ENCODE measurements at regions not wholly inside any gene's neighbourhood (a gene's known extent, or its start where the extent isn't known, plus 50 kb on each side); places are given as distances from the start of the nearest gene placed in this dataset.

DNA sequence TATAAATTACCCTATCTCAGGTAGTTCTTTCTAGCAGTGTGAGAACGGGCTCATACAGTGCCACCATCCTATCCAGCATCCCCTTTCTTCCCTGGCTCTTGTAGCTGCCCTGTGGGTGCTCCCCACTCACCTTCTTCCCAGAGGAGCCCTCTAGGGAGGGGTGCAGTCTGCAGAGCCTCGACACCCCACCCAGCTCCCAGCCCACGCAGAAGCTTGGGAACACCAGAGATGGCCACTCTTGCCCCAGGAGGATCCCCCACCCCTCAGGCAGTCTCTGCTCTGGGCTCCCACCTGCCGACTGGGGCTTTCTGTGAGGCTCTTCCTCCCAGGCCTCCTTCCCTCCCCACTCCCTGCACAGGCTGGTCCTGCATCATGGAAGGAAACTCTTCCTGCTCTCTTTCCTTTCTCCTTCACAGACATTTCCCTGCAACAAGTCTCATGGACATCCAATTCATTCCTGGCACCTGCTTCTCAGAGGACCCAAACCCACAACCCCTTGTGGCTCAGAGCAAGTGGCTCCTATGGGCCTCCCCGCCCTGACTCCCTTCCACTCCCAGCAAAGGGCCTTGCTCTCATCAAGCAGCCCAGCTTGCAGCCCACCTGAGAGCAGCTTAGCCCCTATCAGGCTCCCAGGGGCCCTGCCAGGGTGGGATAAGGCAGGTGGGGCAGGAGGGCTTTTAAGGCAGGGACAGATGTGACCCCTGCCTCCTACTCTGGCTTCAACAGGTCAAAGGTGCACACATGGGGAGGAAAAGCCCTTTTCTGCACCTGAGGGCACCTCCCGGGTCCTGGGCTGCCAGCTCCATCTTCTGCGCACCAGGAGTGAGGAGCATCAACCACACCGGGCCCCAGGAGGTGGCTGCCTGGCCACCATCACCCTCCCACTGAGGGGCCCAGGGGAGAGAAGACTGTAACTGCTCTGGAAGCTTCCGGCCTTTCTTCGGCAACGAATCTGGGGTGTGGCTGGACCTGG, 263.8 kb upstream of the TNRC6C start:
- no peak for DNase-seq

DNA sequence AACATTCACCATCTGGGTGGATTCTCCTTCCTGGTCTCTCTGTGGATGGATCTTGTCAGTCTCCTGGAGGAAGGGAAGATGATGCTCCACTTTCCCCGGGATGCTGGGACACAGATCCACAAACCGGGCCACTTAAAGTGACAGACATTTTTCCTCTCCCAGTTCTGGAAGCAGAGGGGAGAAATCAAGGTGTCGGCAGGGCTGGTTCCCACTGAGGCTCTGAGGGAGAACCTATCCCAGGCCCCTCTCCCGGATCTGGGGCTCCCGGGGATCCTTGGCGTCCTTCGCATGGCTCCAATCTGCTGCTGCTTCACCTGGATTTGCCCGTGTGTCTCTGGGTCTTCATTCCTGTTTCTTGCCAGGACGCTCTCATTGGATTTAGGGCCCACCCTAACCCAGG, 263.1 kb upstream of the TNRC6C start:
- no peak for DNase-seq

DNA sequence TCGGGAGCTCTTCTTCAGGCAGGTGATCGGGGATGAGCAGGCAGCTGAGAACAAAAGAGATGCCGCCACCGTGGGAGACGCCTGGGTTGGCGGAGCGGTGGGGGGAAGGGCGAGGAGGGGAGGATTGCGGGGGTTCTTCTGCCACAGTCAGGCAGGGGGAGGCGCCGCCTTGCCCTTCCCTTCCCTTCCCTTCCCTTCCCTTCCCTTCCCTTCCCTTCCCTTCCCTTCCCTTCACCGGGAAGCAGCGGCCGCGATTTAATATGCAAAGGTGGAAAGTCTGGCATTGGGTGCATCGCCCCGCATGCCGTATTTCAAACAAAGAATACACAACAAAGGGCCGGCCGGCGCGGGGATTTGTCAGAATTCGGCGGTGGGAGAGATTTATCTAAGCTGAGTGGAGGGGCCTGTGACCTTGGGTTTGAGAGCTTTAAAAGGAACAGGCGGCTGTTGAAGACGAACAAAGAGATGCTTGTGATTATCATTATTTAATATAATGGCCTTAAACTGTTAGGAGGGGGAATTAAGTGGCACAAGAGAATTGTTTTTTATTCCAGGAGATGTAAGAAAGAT, 262.3 kb upstream of the TNRC6C start:
- no peak for DNase-seq

DNA sequence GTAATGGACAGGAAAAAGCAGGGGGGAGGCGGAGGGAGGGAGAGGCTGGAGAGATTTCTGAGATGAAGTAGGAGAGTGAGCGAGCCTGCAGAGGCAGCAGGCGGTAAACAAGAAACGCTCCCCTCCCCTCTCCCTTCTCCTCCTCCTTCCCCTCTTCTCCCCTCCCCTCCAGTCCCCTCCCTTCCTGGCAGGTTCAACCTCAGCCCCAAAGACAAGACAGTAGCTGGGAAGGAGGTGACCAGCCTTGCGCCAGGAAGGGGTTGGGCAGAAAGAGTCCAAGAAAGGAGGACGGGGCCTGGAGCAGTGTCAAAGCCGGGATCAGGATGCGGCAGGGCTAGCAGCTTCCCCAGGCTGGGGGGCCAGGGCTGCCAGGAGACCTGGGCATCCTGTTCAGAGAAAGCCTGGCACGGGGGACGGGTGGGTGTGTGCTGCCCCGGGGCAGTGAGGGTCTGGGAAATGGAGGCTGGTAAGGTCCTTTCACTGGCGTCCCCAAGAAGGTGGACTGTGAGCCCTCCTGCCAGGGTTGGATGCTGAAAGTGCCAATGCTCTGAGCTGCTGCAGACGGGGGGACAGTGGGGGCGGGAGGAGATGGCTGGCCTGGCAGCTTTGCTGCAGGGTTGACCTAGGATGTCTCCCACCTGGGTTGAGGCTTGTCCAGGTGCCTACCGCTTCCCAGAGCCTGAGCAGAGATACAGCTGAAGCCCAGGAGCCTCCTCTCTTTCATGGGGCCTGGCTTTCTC, 261.6 kb upstream of the TNRC6C start:
- peak; percentile 17 for DNase-seq

DNA sequence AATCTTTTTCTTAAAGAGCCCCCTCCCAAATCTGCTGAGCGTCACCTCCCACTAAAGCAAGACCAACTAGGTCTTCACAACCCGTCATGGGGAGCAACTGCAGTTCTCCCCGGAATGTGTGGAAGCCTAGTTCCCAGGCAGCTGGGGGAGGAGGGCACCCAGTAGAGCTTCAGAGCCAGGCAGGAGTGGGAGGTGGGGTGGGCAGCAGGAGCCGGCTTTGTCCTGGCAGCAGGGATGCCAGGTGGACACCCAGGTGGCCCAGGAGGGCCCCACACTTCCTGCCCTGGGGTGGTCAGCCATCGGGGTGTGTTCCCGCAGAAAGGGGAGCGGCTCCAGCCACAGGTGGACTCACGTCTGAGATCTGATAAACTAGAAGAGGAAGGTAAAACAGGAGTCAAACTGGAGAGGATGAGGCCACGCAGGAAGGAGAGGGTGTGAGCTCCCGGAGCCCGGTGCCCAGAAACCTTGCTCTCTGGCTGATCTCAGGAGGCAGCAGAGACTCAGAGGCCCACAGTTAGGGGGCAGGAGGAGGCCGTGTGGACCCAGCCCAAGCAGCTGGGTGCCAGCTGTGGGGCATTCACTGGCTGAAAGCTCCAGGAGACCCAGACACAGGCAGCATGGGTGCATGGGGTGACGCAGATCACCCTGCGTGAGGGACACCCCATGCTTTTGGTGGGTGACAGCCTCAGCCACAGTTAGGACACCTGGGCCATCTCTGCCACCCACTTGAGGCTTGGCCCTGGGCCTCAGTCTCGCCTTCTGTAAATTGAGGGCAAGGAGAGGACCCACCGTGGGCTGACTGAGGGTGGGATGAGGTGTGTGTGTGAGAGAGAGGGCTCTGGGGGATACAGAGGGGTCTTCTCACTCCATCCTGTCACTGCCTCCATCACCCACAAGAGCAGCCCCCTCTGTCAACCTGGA, 260.8 kb upstream of the TNRC6C start:
- peak; percentile 48 for DNase-seq

DNA sequence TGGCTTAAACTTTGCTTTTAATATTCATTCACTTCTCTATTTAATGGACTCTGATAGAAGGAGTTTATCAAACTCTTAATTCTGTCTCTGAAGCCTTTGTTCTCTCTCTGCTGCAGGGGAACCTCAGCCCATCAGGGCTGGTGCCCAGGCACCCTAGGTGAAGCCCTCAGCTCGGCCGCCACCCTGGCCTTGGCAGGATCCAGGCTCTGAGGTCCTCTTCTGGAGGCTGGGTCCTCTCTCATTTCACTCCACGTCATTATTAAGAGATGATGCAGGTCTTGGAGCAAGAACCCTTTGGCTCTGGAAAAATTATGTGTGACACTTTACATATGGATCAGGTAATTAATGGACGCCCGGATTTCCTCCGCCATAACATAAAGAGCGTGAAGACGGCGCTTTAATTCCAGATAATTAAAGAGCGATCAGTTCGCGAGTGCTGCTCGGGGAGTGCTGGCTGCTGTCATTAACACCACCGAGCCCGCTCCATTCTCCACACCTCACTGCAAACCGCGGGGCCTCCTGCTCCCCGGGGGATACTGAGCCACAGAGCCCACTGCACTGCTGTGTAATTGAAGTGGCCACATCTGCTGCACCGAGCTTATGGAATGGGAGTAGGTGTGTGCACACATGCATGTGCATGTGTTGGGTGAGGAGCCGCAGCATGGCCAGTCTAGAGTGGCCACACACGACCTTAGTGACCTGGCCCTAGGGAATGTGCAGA, 259.4 kb upstream of the TNRC6C start:
- no peak for DNase-seq

DNA sequence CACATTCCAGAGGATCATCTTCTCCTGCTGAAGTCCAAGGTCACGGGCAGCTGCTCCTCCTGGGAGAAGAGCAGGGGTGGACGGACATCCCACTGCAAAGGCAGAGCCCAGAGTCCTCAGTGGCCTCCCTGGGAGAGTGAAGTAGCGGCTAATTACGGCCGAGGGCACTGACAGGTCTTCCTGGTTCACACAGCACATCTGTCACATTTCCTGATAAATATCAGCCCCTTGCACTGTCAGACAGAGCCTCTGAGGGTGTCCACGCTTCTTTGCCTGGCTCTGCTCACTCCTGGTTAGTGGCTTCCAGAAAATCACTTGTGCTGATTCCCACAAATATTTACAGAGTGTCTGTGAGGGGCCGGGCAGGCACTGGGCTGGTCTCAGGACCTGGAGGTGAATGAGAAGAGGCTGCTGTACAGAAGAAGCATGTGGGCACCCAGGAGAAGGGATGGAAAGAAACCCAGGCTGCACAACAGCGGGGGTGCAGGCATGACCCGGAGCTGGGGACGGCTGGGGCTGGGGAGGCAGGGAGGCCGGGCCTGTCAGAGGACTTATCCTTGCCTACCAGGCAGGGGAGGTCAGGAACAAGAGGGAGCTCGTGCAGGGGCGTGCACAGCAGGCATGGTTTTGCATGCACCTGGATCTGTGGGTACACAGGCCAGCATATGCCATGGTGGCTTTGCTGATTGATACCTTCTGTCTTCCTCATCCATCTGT, 258.2 kb upstream of the TNRC6C start:
- DNase-seq, result no peak

DNA sequence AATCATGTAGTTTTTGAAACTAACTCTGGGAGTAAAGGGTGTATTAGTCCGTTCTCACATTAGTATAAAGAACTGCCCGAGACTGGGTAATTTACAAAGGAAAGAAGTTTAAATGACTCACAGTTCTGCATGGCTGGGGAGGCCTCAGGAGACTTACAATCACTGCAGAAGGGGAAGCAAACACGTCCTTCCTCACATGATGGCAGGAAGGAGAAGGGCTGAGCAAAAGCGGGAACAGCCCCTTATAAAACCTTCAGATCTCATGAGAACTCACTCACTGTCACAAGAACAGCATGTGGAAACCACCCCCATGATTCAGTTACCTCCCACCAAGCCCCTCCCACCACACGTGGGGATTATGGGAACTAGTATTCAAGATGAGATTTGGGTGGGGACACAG, 256.5 kb upstream of the TNRC6C start:
- no peak for DNase-seq

DNA sequence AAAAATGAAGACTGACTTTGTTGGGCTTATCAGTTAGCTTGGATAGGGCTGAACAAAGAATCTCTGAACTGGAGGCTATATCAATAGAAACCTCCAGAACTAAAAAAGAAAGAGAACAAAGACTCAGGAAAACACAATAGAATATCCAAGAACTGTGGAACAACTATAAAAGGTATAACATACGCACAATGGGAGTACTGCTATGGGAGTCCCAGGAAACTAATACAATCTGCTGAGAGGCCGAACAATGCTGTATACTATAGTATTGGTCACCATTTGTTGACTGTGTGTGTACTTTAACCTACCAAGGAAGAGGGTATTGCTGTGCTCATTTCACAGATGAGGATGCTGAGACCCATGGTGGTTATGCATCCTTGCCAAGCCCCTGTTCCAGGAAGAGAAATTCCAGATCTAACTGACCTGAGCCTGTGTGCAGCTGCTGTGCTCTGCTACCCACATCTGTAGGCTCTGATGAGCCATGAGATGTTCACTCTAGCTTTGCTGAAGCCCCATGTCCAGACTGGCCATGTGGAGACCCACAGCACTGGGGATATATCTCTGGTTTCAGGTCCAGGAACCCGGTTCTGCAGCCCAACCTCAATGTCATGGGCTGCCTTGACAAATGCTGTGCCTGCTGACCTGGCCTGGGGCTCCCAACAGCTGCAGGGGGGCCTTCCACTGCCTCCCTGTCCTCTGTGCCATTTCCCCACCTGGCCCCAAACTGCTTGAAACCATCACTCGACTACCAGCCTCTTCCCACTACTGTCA, 254.3 kb upstream of the TNRC6C start:
- no peak for DNase-seq

DNA sequence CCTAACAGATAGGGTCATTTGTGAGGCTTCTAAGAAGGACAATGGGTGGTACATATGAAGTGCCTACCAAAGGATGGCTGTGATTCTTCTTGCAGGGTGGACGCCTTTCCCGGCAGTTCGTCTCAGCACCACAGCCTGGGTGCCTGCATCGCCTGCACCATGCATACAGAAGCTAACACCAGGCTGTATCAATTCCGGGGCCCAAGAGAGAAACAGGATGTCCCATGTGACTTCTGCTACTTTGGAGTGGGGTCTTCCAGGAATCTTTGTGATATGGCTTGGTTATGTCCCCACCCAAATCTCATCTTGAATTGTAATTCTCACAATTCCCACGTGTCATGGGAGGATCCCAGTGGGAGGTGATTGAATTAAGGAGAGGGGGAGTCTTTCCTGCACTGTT, 251.6 kb upstream of the TNRC6C start:
- DNase-seq, result no peak

DNA sequence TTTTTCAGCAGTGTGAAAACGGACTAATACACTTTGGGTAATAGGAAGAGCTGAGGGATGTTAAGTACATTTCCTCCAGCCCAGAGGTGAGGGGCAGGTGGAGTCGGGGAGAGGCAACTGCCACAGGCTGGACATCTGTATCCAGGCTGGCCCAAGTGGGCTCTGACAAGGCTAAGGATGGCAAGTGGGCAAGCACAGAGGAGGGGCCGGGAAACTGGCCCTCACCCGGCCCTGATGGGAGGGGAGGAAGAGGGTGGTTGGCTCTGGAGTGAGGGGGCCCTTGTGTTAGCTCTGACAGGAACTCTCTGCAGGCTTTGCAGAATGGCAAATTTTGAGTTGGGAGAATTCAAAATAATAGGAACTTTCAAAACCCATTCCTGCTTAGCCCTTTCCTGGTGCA, 251.0 kb upstream of the TNRC6C start:
- no peak for DNase-seq

DNA sequence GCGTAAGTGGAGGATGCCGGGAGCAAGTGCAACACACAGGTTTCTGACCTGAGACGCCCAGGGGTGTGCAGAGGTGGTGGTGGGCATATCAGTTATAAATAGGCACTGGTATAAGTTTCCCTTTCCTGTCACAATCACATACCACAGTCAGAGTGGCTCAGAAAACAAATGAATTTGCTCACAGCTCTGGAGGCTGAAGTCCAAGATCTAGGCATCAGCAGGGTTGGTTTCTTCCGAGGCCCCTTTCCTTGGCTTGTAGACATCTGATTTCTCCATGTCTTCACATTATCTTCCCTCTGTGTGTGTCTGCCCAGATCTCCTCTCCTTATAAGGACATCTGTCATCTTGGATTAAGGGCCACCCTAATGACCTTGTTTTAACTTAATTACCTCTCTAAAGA, 250.5 kb upstream of the TNRC6C start:
- no peak for DNase-seq

DNA sequence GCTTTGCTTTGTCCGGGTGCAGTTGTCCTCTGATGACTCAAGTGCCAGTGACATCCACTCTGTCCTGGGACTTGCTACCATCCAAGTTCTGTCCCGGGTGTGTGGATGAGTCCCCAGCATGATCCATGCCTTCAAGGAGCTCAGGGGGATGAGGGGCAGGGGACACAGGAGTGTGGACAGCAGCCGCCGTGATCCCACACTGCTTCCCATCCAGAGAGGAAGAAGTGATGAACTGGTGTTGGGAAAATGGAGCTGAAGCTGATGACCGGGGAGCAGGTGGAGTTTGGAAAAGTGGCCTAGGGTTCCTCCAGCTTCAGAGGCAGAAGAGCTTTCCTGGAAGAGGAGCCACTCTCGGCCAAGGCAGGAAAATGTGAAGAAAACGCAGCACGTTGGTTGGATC, 249.6 kb upstream of the TNRC6C start:
- DNase-seq, result no peak

DNA sequence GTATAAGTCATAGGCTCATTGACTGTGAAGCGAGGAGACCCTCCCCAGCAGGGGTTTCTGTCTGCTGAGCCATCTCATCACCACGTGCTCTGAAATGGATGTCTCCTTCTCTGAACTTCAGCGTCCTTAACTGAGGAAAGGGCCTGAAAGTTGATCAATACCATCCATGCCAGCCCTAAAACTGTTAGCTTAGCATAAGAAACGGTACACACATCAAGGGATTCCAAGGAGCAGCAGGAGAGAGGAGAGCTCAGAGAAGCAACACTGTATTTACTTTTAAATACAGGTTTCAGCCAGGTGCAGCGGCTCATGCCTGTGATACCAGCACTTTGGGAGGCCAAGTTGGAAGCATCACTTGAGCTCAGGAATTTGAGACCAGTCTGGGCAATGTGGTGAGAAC, 248.9 kb upstream of the TNRC6C start:
- no peak for DNase-seq

DNA sequence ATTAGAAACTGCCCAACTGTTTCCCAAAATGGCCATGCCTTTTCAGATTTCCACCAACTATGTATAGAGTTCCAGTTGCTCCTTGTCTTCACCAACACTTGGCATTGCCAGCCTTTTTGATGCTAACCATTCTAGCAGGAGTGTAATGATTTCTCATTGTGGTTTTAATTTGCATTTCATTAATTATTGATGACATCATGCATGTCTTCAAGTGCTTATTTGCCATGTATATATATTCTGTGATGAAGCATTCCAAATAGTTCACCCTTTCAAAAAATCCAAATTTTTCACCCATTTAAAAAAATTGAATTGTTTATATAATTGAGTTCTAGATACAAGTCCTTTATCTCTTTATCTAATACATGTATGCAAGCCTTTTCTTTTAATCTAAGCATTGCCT, 245.9 kb upstream of the TNRC6C start:
- no peak for DNase-seq

DNA sequence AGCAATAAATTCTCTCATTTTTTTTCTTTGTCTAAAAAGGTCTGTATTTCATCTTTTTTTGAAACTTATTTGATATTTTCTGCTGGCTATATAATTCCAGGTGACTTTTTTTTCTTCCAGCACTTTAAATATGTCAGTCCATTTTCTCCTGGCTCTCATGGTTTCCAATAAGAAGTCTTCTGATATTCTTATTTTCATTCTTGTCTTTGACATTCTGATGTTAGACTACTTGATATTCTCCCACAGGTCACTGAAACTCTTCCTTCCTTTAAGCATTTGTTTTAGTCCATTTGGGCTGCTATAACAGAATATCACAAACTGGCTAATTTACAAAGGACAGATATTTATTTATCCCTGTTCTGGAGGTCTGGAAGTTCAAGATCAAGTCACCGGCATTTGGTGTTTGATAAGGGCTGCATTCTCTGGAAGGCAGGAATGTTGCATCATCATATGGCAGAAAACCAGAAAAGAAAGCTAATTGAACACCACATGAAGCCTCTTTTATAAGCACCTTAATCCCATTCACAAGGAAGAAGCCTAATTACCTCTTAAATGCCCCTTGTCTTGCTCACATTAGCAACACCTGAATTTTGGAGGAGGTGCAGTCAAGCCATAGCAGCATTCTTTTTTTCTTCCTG, 242.1 kb upstream of the TNRC6C start:
- no peak for DNase-seq

DNA sequence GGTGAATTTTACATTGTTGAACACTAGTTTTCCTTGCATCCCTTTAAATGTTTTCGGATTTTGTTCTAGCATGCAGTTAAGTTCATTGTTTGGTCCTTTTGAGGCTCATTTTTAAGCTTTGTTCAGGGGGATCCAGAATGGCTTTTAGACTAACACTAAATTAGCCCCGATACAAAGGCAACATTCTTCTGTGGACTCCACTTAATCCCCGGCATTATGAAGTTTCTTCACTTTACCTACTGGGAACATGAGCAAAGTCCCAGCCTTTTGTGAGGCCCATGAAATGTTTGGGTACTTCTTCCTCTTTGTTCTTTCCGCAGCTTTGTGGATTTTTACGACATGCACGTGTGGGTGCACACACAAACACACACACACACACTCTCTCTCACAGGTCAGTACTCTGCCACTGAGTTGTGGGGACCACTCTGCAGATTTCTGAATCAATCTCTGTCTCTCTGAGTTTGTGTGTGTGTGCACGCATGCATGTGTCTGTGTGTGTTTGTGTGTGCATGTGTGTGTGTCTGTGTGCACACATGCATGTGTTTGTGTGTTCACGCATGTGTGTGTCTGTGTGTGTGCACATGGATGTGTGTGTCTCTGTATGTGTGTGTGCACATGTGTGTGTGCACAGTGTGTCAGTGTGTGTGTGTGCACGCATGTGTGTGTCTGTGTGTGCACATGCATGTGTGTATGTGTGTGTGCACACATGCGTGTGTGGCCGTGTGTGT, 240.4 kb upstream of the TNRC6C start:
- DNase-seq, result no peak

DNA sequence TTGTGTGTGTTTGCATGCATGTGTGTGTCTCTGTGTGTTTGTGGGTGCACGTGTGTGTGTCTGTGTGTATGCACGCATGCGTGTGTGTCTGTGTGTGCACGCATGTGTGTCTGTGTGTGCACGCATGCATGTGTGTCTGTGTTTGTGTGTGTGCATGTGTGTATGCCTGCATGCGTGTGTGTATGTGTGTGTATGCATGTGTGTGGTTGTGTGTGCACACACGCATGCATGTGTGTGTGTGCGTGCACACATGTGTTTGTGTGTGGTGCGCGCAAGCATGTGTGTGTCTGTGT, 239.9 kb upstream of the TNRC6C start:
- no peak for DNase-seq

DNA sequence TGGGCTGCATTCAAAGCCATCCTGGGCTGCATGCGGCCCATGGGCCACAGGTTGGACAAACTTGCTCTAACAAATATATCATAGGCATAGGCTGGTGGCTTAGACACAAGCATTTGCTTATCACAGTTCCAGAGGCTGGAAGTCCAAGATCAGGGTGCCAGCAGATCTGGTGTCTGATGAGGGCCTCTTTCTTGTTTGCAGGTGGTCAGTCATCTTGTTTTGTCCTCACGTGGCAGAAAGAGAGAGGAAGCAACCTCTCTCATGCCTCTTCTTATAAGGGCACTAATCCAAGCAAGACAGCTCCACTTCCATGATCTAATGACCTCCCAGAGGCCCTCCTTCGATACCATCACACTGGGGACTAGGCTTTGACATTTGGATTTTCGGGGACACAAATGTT, 238.7 kb upstream of the TNRC6C start:
- no peak for DNase-seq

All from RPMI8226 (cell line).